ENCODE measurements at regions not wholly inside any gene's neighbourhood (a gene's known extent, or its start where the extent isn't known, plus 50 kb on each side); places are given as distances from the start of the nearest gene placed in this dataset.
"Not testable (repeated sequence)": the region's sequence is repeated elsewhere in the genome, so short reads cannot be mapped to it uniquely, and the experiment has no call there.

GRCh38 chr6:147441751-147442150, 66.7 kb upstream of the SAMD5 start:
- H3K4me1 ChIP-seq (ENCODE audit: control insufficient read depth in 2 of 2, insufficient read depth in 2 of 2, low read length in 2 of 2): no peaks in the 10 kb centered on the region
- H3K36me3 ChIP-seq (ENCODE audit: control insufficient read depth in 2 of 2, insufficient read depth in 2 of 2, low read length in 2 of 2): no peaks in the 10 kb centered on the region
- peaks cover 0 to 2% of the 10 kb centered on the region in 2 donors for H3K27me3 ChIP-seq (ENCODE audit: control insufficient read depth in 2 of 2, insufficient read depth in 2 of 2, low read length in 2 of 2)
- no peak overlapping the region for H3K9ac ChIP-seq (ENCODE audit: low read depth in 1 of 2, low read length in 2 of 2)
- H3K9me3 ChIP-seq (ENCODE audit: control insufficient read depth in 2 of 2, low read length in 2 of 2): no peaks in the 10 kb centered on the region
- H3K27ac ChIP-seq (ENCODE audit: low read depth in 2 of 2, low read length in 2 of 2): no peak overlapping the region
- H3K4me3 ChIP-seq (ENCODE audit: low read length in 2 of 2): no peak overlapping the region

GRCh38 chr6:147447835-147448611, 60.5 kb upstream of the SAMD5 start:
- H3K9me3 ChIP-seq (ENCODE audit: control insufficient read depth in 2 of 2, low read length in 2 of 2): no peaks in the 10 kb centered on the region
- no peaks in the 10 kb centered on the region for H3K4me1 ChIP-seq (ENCODE audit: control insufficient read depth in 2 of 2, insufficient read depth in 2 of 2, low read length in 2 of 2)
- H3K4me3 ChIP-seq (ENCODE audit: low read length in 2 of 2): peak overlapping the region in 1 of 2 donors; percentile 13
- no peaks in the 10 kb centered on the region for H3K36me3 ChIP-seq (ENCODE audit: control insufficient read depth in 2 of 2, insufficient read depth in 2 of 2, low read length in 2 of 2)
- H3K9ac ChIP-seq (ENCODE audit: low read depth in 1 of 2, low read length in 2 of 2): no peak overlapping the region
- no peak overlapping the region for H3K27ac ChIP-seq (ENCODE audit: low read depth in 2 of 2, low read length in 2 of 2)
- H3K27me3 ChIP-seq (ENCODE audit: control insufficient read depth in 2 of 2, insufficient read depth in 2 of 2, low read length in 2 of 2): peaks cover 0 to 2% of the 10 kb centered on the region in 2 donors

GRCh38 chr6:147448775-147449174, 59.7 kb upstream of the SAMD5 start:
- H3K27ac ChIP-seq (ENCODE audit: low read depth in 2 of 2, low read length in 2 of 2): no peak overlapping the region
- no peaks in the 10 kb centered on the region for H3K9me3 ChIP-seq (ENCODE audit: control insufficient read depth in 2 of 2, low read length in 2 of 2)
- no peak overlapping the region for H3K4me3 ChIP-seq (ENCODE audit: low read length in 2 of 2)
- H3K9ac ChIP-seq (ENCODE audit: low read depth in 1 of 2, low read length in 2 of 2): no peak overlapping the region
- H3K36me3 ChIP-seq (ENCODE audit: control insufficient read depth in 2 of 2, insufficient read depth in 2 of 2, low read length in 2 of 2): no peaks in the 10 kb centered on the region
- no peaks in the 10 kb centered on the region for H3K27me3 ChIP-seq (ENCODE audit: control insufficient read depth in 2 of 2, insufficient read depth in 2 of 2, low read length in 2 of 2)
- no peaks in the 10 kb centered on the region for H3K4me1 ChIP-seq (ENCODE audit: control insufficient read depth in 2 of 2, insufficient read depth in 2 of 2, low read length in 2 of 2)

GRCh38 chr6:147449405-147450161, 58.9 kb upstream of the SAMD5 start:
- Histone ChIP-seq H3K9me3 (ENCODE audit: control insufficient read depth in 2 of 2, low read length in 2 of 2) (no peaks in the 10 kb centered on the region), H3K4me1 (ENCODE audit: control insufficient read depth in 2 of 2, insufficient read depth in 2 of 2, low read length in 2 of 2) (no peaks in the 10 kb centered on the region), H3K36me3 (ENCODE audit: control insufficient read depth in 2 of 2, insufficient read depth in 2 of 2, low read length in 2 of 2) (no peaks in the 10 kb centered on the region), H3K4me3 (ENCODE audit: low read length in 2 of 2) (no peak overlapping the region), H3K27me3 (ENCODE audit: control insufficient read depth in 2 of 2, insufficient read depth in 2 of 2, low read length in 2 of 2) (no peaks in the 10 kb centered on the region), H3K27ac (ENCODE audit: low read depth in 2 of 2, low read length in 2 of 2) (no peak overlapping the region), H3K9ac (ENCODE audit: low read depth in 1 of 2, low read length in 2 of 2) (no peak overlapping the region)

GRCh38 chr6:147453361-147453760, 55.1 kb upstream of the SAMD5 start:
- no peaks in the 10 kb centered on the region for H3K4me1 ChIP-seq (ENCODE audit: control insufficient read depth in 2 of 2, insufficient read depth in 2 of 2, low read length in 2 of 2)
- H3K4me3 ChIP-seq (ENCODE audit: low read length in 2 of 2): no peak overlapping the region
- no peak overlapping the region for H3K9ac ChIP-seq (ENCODE audit: low read depth in 1 of 2, low read length in 2 of 2)
- H3K9me3 ChIP-seq (ENCODE audit: control insufficient read depth in 2 of 2, low read length in 2 of 2): no peaks in the 10 kb centered on the region
- no peaks in the 10 kb centered on the region for H3K36me3 ChIP-seq (ENCODE audit: control insufficient read depth in 2 of 2, insufficient read depth in 2 of 2, low read length in 2 of 2)
- no peaks in the 10 kb centered on the region for H3K27me3 ChIP-seq (ENCODE audit: control insufficient read depth in 2 of 2, insufficient read depth in 2 of 2, low read length in 2 of 2)
- no peak overlapping the region for H3K27ac ChIP-seq (ENCODE audit: low read depth in 2 of 2, low read length in 2 of 2)

GRCh38 chr6:147454862-147455261, 53.6 kb upstream of the SAMD5 start:
- not testable (repeated sequence) for H3K4me3 ChIP-seq (ENCODE audit: low read length in 2 of 2); H3K27ac ChIP-seq (ENCODE audit: low read depth in 2 of 2, low read length in 2 of 2); H3K9ac ChIP-seq (ENCODE audit: low read depth in 1 of 2, low read length in 2 of 2); H3K9me3 ChIP-seq (ENCODE audit: control insufficient read depth in 2 of 2, low read length in 2 of 2); H3K36me3 ChIP-seq (ENCODE audit: control insufficient read depth in 2 of 2, insufficient read depth in 2 of 2, low read length in 2 of 2); H3K4me1 ChIP-seq (ENCODE audit: control insufficient read depth in 2 of 2, insufficient read depth in 2 of 2, low read length in 2 of 2); H3K27me3 ChIP-seq (ENCODE audit: control insufficient read depth in 2 of 2, insufficient read depth in 2 of 2, low read length in 2 of 2)
